ENCODE measurements at regions not wholly inside any gene's neighbourhood (a gene's known extent, or its start where the extent isn't known, plus 50 kb on each side); places are given as distances from the start of the nearest gene placed in this dataset.
A peak's percentile ranks its signal among the peaks of the same experiment; 100 is the strongest.

DNA sequence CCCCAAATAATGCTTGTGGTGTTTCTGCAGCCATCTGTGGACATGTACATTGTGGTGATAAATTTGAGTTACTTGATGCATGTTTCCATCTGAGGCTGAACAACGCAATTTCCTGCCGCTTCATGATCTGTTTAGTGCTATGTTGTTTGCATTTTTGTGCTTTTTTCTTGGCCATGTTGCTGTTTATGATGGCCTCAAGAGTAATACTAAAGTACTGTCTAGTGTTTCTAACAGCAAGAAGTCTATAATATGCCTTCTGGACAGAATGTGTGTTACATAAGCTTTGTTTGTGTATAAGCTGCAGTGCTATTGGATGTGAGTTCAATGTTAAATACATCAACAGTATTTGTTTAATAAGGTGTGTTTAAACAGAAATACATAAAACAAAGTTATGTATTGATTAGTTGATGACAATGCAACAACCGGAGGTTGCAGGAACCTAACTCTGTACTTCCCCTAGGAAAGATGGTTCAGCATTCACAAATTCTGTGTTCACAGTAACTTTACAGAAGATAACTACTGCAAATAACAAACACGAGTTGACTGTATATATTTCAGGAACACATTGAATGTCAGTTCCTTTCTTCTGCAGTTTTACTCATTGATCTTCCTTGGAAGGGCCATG is 114.8 kb upstream of the USP24 start:
- DNase-seq: no peak

DNA sequence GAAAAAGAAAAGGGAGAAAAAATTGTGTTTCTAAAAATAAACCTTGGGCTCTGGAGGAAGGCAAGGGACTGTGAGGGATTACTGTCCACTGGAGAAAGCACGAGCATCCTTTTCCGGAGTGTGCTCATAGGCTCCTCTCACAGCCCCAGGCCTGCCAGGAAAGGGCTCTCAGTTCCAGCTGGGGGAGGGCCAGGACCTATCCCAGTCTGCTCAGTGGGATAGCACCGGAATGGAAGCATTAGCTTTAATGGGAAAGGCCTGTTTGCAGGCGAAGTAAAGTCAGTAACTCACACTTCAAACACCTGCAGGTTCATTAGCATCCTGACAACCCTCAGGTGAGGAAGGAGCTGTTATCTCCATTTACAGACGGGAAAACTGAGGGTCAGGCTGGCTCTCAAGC is 113.9 kb upstream of the USP24 start:
- no peak for DNase-seq

DNA sequence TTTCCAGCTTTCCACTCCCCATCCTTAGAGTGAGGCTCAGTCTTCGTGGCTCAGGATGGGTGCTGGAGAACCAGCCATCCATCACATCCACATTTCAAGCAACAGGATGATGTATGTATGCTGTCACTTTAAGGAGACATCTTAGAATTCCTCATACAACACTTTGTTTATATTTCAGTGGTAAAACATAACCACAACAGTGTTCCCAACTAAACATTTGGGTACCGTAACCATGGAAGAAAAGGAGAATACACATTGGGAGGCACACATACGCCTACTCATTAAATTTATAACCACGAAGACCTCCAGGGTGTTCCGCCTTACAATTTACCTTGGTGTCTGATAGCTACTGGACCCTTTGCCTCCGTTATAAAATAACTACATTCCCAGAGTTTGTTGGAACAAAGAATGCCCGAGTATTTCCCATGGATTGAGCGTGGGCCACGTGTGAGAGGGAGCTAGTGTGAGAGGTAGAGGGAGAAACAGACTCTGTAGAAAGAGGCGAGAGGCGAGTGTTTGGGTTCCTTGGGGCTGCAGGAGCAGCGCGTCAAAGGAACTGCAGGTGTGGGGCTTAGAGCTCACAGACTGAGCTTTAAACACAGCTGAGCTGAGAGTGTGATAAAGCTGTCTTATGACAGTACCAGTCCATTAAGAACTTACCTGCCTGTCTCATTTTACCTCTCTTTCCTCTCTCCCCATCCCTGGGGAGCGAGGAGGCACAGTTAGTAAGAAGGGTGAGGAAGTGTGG is 111.5 kb upstream of the USP24 start:
- DNase-seq: no peak

DNA sequence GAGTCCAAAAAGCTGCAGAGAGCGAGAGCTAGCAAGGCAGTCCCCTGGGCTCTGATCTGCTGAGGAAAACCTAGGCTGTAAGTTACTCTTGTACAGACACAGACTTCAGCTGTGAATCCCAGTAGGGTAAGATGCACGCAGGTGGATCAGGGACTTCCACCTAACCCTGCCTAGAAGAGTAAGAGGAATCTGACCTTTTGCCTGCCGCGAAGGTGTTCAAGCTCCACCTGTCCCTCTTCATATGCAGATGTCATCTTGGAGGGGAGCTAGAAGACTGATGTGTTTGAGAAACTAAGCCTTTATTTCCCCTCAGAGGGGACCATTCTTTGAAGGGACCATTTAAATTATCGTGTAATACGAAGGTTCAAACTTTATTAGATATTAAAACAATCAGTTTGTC is 108.6 kb upstream of the USP24 start:
- no peak for DNase-seq

DNA sequence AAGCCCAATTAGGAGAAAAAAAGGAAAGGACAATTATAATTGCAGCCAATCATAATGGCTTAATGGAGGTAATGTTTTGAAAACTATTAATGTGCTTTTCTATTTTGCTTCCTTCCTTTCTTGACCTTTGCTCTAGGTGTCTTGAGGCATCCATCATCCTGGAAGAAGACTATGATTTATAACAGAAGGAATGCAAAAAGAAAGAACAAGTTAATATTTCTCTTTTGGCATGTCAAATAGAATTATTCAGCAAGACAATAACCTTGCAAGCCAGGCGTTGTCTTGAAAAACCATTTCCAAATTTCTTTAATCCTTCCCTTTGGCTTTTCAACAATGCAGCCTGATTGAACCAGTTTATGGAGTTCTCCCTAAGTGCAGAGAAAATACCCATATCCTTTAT is 107.7 kb upstream of the USP24 start:
- DNase-seq: no peak

DNA sequence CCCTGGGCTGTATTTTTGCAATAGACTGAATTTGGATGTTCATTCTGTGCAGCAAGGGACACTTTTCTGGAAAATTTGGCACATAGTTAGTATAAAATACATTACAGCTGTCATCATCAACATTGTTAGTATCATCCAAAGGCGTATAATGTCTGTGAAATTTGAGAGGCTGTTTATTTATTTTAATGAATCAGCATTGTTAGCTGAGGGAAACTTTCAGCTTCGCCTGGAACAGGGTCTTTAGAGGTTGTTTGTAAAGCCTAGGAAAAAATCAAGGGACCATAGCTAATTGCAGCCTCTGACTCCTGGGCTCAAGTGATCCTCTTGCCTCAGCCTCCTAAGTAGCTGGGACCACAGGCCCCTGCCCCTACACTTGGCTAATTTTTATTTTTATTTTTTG is 106.8 kb upstream of the USP24 start:
- no peak for DNase-seq

DNA sequence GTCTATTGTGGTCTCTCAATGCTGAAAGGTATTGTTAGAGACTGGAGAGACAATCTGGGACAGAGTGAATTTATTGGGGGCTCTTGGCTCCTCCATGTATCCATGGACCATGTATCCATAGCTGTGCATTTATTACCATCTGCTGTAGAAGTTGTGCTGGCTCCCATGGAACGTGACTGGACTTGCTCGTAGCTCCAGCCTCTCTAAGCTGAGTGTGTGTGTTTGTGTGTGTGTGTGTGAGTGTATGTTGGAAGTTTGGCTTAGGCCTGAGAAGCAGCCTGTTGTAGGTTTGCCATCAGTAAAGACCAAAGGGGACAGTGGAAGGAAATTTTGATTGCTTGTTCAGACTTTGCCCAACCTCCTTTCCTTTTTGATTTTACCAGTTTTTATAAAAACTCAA is 105.7 kb upstream of the USP24 start:
- DNase-seq: no peak

DNA sequence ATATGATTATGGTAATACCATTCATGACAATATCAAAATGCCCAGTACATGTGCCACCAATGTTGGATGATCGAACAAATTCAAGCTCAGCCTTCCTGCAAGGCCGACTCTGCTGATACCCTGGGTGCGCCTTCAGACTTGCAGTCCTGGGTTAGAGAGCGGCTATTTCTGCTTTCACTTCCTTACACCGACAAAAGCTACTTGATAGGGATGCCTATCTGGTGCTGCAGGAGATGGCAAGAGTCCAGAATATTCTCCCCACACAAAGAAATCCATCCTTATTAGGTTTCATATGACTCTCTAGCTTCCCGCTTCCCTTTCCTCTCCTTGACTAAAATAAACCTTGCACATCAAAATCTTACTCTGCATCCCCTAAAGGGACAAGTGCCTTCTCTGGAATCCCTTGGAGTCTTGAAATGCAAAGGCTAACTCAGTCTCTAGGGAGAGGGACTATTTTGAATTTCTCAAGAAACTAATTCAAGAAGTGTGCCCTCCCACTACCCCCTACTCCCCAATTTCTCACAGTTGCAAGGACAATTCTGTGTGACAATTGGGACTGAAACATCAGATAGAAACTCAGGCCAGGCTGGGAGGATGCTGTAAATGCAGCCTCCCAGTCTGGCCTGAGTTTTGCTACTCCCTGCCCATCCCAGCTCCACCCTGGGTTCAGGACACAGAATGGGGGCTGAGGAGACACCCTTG is 103.1 kb upstream of the USP24 start:
- DNase-seq: no peak

DNA sequence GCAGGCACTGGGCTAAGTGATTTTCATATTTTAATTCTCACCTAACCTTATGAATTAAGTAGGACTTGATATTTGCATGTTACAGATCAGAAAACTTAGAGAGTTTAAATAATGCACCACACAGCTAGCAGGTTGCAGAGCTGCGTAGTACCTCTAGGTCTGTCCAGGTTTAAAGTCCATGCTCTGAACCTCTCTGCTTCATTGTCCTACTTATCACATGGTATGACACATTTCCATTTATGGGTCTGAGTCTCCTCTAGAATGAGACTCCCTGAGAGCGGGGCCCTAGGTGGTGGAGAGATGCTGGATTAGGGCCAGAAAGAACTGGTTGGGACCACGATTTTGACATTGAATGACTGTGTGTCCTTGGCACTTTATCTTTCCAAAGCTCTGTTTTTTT is 102.5 kb upstream of the USP24 start:
- DNase-seq: no peak

DNA sequence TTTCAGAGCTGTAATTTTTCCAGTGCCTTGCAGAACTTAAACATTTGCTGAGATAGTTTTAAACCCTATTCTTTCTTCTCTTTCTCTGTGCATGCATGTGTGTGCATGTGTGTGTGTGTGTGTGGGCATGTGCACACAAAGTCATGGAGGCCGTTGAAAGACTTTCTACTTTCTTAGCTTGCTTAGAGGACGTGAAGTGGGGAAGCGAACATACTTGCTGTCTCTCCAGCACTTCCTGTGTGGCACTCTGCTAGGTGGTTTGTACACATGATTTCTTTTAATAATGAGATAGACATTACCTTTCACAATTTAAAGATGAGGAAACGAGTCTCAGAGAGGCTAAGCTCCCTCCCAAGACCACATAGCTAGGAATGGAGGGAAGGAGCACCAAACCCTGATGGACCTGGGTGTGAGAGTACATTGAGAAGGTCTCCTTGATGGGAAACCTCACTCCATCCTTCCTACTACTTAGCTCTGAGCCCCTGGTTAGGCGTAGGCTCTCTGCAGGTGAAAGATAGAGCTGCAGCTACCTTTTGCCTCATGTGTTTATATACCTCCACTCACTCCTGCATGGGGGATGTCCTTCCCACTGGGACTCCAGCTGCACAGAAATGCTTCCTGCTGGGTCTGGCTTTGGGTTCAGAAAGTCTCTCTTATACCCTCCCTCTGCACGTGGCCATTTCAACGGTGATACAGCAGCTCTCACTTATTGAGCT is 101.9 kb upstream of the USP24 start:
- DNase-seq: no peak

DNA sequence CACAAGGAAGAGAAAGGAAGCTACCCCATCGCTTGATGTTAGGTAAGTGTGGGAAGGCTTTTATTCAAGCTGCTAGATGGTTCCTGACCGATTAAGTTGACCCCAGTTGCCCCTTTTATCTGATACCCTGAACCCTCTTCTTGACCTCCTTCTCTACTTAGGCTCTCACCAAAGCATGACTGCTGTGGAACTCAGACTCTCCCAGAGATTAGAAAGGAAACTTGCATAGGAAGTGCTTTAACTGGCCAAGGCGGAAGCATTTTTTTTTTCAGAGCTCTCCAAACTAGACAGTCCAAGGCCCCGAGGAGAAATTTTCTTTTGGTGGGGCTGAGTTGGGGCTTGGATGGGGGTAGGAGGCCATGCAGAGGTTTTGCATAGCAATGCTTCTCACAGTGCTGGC is 101.3 kb upstream of the USP24 start:
- DNase-seq: no peak

DNA sequence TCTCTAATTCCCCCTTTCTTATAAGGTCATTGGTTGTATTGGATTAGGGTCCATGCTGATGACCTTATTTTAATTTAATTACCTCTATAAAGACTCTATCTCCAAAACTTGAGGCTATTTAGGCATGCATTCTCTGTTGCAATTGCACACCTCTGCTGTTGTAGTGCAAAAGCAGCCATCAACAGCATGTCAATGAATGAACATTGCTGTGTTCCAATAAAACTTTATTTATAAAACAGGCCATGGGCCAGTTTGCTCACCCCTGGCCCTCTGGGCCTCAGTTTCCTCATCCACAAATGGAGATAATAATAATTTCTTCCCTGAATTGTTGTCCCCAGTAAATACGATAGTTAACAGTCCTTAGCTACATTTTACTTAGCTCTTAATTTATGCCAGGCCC is 100.4 kb upstream of the USP24 start:
- no peak for DNase-seq

DNA sequence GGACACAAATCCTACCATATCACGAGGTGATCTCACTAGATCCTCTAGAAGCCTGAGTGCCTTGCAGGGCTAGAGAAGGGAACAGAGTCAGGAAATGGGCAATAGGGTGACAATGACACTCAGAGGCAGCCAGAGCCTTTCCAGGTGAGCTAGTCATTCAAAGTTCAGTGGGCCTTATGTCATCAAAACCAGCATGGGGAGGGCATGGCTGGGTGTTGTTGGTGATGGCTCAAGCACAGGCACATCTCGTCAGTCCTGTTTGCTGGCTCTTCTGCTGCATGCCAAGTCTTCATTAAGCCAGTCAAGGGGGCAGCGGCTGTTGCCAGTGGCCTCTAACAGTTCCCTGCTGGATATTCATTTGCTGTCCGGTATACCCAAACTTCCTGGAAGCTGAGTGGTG is 99.6 kb upstream of the USP24 start:
- no peak for DNase-seq

DNA sequence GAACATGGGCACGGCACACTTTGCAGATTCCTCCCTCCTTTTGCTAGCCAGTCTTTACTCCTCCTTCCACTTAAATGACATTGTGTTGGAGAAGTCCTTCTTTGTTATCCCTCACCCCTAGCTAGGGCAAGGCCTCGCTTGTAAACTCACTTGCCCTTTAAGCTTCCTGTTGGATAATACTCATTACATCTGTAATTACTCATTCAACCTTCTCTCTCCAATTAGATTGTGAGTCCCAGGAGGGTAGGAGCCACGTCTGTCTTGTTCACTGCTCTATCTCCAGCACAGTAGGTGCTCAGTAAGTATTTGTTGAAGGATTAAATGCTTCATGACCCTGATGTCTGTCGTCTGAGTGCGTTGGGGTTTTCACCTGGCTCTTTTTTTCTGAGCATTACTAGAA is 98.7 kb upstream of the USP24 start:
- DNase-seq: no peak

DNA sequence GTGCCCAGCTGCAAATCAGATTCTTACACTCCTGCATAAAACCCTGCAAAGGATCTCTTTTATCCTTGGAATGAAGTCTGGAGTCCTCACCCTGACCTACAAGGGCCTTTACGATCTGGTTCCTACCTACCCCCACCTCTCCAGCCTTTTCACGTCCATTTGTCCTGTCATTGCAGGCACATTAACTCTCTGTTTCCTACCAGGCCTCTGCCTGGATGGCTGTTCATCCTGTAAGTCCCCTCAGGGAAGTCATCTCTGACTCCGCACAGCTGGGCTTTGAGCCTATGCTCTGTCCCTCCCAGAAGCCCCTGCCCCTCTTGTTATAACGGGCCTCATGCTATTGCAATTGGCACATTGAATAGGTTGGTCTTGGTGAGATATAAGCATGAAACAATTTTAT is 96.8 kb upstream of the USP24 start:
- no peak for DNase-seq

DNA sequence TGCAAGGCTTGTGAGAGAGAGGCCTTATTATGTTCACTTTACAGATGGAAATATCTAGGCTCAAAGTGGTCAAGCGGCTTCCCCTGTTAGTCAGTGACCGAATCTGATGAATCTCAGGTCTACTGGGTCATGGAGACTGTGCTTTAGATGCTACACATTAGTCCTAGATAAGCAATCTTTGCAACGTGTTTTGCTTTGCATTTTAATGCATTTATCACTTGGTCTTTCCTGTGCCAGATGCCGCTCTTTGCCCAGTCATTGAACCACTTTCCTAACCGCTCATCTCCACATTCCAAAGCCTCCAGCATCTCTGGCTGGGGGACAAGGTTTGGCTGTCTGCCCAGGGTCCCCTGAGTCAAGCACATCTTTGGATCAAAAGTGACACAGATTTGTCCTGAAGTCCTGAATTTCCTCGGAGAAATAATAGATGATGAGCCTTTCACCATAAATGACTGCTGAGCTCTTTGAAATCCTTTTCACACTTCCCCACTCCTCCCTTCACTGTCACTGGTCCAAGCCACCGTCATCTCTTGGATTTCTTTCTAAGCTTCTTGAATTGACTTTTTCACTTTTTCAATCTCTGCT is 96.0 kb upstream of the USP24 start:
- no peak for DNase-seq

DNA sequence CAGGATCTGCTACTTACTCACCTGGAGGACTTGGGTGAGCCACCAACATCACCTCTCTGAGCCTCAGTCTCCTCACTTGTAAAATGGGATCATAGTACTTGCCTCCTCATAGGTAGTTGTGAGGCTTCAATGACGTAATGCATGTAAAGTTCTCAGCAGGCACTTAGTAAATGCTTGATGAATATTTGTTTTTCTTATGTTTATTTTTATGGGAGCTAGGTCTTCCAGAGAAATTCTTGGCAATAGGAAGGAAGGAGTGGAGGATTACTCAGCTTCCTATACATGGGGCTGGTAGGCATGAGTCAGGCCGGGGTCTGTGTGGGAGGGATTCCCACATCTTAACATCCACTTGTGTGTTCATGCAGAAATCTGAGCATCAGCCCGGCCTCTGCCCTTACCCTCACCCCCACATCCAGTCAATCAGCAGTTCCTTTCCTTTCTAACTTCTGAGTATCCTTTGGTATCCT is 95.4 kb upstream of the USP24 start:
- peak; percentile 16 to 28 for DNase-seq

DNA sequence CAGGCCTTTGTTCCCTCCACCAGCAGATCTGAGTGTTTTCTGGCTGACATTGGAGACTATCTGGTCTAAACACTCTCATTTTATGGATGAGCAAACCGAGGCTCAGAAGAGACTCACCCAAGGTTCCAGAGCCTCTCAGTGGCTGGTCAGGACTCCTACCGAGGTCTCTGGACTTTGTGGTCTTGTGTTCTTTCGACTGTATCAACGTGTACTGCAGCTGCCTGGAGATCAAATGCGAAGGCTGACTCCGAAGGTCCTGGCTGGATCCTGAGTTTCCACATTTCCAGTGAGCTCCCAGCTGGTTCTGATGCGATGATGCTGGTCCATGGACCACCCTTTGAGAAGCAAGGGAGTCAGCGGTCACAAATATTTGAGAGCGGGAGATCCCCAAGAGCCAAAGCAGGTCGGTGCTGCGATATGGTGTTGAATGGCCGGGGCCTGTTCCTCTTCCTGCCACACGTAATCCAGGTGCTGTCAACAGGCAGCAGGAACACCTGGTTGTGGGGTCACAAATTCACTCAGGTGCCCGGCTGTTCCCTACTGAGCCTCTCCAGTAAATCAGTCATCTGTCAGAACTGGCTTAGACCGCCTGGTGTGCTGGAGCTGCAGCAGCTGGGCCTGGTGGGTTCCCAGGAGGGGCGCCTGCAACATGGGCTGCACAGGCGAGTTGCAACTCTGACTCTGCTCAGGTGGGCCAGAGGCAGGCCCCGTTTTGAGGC is 94.8 kb upstream of the USP24 start:
- no peak for DNase-seq

DNA sequence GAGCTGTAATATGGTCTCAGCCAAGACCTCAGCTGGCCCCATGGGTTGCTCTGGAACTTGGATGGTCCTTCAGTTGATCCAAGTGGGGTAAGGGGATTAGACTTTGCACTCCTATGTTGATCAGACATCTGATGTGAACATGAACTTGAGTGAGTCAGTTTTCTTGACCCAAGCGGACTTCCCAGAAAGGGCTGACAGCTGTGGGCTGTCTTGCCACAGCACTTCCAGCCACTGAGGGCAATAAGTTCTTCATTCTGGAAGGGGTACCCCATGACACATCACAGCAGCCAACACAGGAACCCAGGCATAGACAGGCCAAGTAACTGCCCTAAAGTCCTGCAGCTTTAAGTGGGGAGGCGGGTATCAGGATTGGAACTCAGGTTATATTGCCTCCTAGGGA is 93.9 kb upstream of the USP24 start:
- DNase-seq: no peak

DNA sequence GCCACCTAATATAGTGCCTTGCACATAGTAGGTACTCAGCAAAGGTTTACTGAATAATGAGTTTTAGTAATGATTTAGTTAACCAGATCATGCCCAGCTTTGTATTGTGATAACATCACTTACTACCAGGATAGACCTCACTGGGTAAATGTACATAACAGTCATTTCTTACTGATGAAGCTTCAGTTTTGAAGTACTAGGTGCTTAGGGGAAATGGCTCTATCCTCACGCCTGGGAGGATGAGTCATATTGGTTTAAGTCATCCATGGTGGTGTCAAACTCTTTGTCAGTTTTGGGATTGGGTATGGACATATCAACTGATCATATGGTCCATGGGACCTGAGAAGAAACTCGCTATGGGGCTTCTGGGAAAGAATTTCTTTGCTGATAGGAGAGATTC is 90.6 kb upstream of the USP24 start:
- no peak for DNase-seq

DNA sequence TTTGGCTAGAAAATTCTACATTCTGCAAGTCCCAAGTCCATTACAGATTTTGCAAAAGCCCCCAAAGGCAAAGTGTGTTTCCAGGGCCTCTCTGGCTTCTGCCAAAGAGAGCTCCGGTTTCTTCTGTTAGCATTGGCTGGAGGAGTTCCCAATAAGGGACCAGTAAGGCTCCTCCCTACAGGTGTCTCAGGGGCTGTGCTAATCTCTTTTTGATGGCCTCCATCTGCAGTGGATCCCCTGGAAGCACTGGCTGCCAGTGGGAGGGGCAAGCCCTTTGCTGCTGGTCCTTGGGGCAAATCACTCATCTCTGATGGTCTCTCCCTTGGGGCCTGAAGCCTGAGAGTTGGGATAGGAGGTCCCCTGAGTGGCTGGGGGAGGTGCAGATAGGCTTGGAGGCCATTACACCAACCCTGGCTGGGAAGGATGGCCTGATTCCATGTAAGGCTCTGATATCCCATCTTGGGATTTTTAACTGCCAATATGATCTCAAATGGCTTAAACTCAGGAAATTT is 89.1 kb upstream of the USP24 start:
- DNase-seq: no peak

DNA sequence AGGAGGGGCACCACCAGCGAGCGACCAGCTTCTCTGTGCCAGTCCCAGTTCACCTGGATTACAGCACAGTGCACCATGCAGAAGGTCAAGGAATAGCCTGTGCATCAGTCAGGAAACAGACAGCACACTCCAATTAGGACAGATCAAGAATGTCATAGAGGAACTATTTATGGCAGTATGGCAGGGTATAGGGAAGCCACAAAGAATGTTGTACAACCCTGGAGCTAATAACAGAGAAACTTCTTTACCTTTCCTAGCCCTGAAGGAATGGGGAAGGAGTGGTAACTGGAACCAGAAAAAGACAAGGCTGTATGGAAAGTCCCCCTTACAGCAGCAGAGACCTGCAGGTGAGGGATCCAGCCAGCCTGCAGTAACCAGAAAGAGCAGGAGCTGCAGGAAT is 87.8 kb upstream of the USP24 start:
- no peak for DNase-seq
